Heart left ventricle (tissue), 16 donors: ENCODE measurements at regions not wholly inside any gene's neighbourhood (a gene's known extent, or its start where the extent isn't known, plus 50 kb on each side); places are given as distances from the start of the nearest gene placed in this dataset.

Source experiments
- ATAC-seq, 4 donors: fragments of 200-7000 bp; cut with Tn5 transposase; one replicate each; pipeline ENCODE4 v1.9.1; 2020 to 2022; ENCODE audit warnings: moderate library complexity in 4 of 4, mild to moderate bottlenecking in 3 of 4, moderate number of reproducible peaks in 1 of 4
- DNase-seq, 5 donors: peaks; one replicate each; pipeline ENCODE4 v3.0.0-alpha.2; 2020
- H3K27ac ChIP-seq, 12 donors: fragments of 200-600 bp; sonication (generic) in 4 of 12; one replicate each; pipeline versions ENCODE4 v1.5.0 to v1.8.0; 2016 to 2022; ENCODE audit warnings: mild to moderate bottlenecking in 2 of 12
- H3K27me3 ChIP-seq, 9 donors: fragments of 200-600 bp; sonication (generic) in 2 of 9; one replicate each; pipeline versions ENCODE4 v1.5.1 to v1.8.0; 2016 to 2022; ENCODE audit warnings: mild to moderate bottlenecking in 3 of 9
- H3K36me3 ChIP-seq, 9 donors: fragments of 200-600 bp; sonication (generic) in 2 of 9; one replicate each; pipeline versions ENCODE4 v1.5.0 to v1.8.0; 2018 to 2022; ENCODE audit warnings: mild to moderate bottlenecking in 2 of 9
- H3K4me1 ChIP-seq, 12 donors: fragments of 200-600 bp; sonication (generic) in 4 of 12; one replicate each; pipeline versions ENCODE4 v1.5.0 to v1.8.0; 2016 to 2022; ENCODE audit warnings: mild to moderate bottlenecking in 3 of 12
- H3K4me3 ChIP-seq, 12 donors: fragments of 200-600 bp; sonication (generic) in 4 of 12; one replicate each; pipeline versions ENCODE4 v1.5.0 to v1.8.0; 2017 to 2022; ENCODE audit warnings: mild to moderate bottlenecking in 9 of 12, moderate library complexity in 4 of 12
- H3K9me3 ChIP-seq, 12 donors: fragments of 200-600 bp; sonication (generic) in 4 of 12; one replicate each; pipeline versions ENCODE4 v1.5.0 to v1.8.0; 2016 to 2022; ENCODE audit warnings: mild to moderate bottlenecking in 1 of 12
- CTCF ChIP-seq, 12 donors: fragments of 200-600 bp; sonication (generic) in 4 of 12; IDR thresholded peaks; one replicate each; pipeline versions ENCODE4 v1.5.0 to v1.8.0; 2018 to 2022; ENCODE audit warnings: antibody characterized with exemption in 12 of 12, mild to moderate bottlenecking in 5 of 12
- POLR2A ChIP-seq, 2 donors: fragments of 450-650 bp; IDR thresholded peaks; one replicate each; pipeline ENCODE4 v1.6.1; 2017; ENCODE audit warnings: antibody characterized with exemption in 2 of 2, mild to moderate bottlenecking in 2 of 2, moderate library complexity in 2 of 2
- WGBS, 4 donors: extraction: QIAGEN DNeasy Blood & Tissue Kit in 2 of 4; methylation state at CpG; one replicate each; pipeline versions ENCODE4 v1.1.5 to v1.1.7; 2013 to 2018; 5-methylcytosine and 5-hydroxymethylcytosine counted together
- intact Hi-C, 10 donors: fragments of 100-400 bp; cut with DNase I; formaldehyde crosslinking; loops; one replicate each; pipeline versions ENCODE4 v1.11.1 to v1.14.2; 2022
- donor health status: ischemic (EF 13 %, LVEDD 7.1; RV severe dilation, severe dysfunction).
- donor health status: healthy with polysubstance abuse.
- donor health status: DM: no; HTN: yes; CAD: no.
- donor health status: DM: no; HTN: no; CAD: no.
- donor health status: ischemic (EF 25% LVEDD 6.9; RV normal size, moderate dysfunction).
- donor health status: ischemic (EF 25% LVEDD 5.7; RV mildly dilated, moderate dysfunction).
- donor health status: healthy.
- donor health status: DM: yes; HTN: yes; CAD: no.
- donor health status: ischemic (EF 35%, LVEDD 5.7; RV mildly dilated, moderate dysfunction).
- donor health status: nonischemic (EF 11% LVEDD 7.7; RV severe dilation, severe dysfunction).
- donor health status: DM: yes; HTN: yes; CAD: no.
- donor health status: PGD.
- donor health status: ischemic (EF 29% LVEDD 5.4; RV normal size, mild dysfunction).
- donor health status: nonischemic (EF 23%, LVEDD 6.1; RV moderate dilation, normal function).

- intact Hi-C loops = no loop called here
- no peak for DNase-seq
Observed at GRCh38 chr9:86649913-86650312, 295.7 kb upstream of the TUT7 start.

GRCh38 chr9:86648828-86649170, 294.6 kb upstream of the TUT7 start:
- DNase-seq (no peak), ATAC-seq (no peak)
- no peak for TF ChIP-seq POLR2A (IDR thresholded peaks at IDR 0.05)
- no peak for TF ChIP-seq CTCF (IDR thresholded peaks at IDR 0.05)
- Histone ChIP-seq H3K27me3 (no peaks in the 10 kb centered on the region), H3K27ac (no peak overlapping the region), H3K9me3 (no peaks in the 10 kb centered on the region), H3K4me1 (no peaks in the 10 kb centered on the region), H3K4me3 (no peak overlapping the region), H3K36me3 (no peaks in the 10 kb centered on the region)
- intact Hi-C loops = no loop called here
- WGBS, 4 donors = 89 to 94% (median 92%) methylated on average over 6 of the region's 6 CpGs

More at GRCh38 chr9:86649913-86650312, 295.7 kb upstream of the TUT7 start:
- TF ChIP-seq POLR2A (IDR thresholded peaks at IDR 0.05) = no peak
- TF ChIP-seq CTCF (IDR thresholded peaks at IDR 0.05) = no peak
- ATAC-seq = no peak
- H3K4me3 ChIP-seq = no peak overlapping the region
- H3K4me1 ChIP-seq = no peaks in the 10 kb centered on the region
- H3K36me3 ChIP-seq = no peaks in the 10 kb centered on the region
- H3K27ac ChIP-seq = no peak overlapping the region
- 90 to 95% (median 92%) methylated on average over 4 of the region's 4 CpGs for WGBS, 4 donors
- no peaks in the 10 kb centered on the region for H3K9me3 ChIP-seq
- no peaks in the 10 kb centered on the region for H3K27me3 ChIP-seq

- Histone ChIP-seq H3K4me3 (no peak overlapping the region), H3K27me3 (no peaks in the 10 kb centered on the region), H3K4me1 (no peaks in the 10 kb centered on the region), H3K27ac (no peak overlapping the region), H3K36me3 (no peaks in the 10 kb centered on the region), H3K9me3 (no peaks in the 10 kb centered on the region)
- TF ChIP-seq CTCF (IDR thresholded peaks at IDR 0.05) (no peak), POLR2A (IDR thresholded peaks at IDR 0.05) (no peak)
- WGBS, 4 donors = 96 to 97% (median 97%) methylated on average over 4 of the region's 4 CpGs
- intact Hi-C loops = no loop called here
- DNase-seq (no peak), ATAC-seq (no peak)
Observed at GRCh38 chr9:86648156-86648827, 294.1 kb upstream of the TUT7 start.

- Histone ChIP-seq H3K4me3 (no peak overlapping the region), H3K27me3 (no peaks in the 10 kb centered on the region), H3K9me3 (no peaks in the 10 kb centered on the region), H3K4me1 (no peaks in the 10 kb centered on the region), H3K36me3 (no peaks in the 10 kb centered on the region), H3K27ac (no peak overlapping the region)
- no peak for DNase-seq
- no peak for TF ChIP-seq POLR2A (IDR thresholded peaks at IDR 0.05)
- 86 to 92% (median 90%) methylated on average over 21 of the region's 21 CpGs for WGBS, 4 donors
- ATAC-seq = no peak
- intact Hi-C loops = no loop called here
Observed at GRCh38 chr9:86645303-86645702, 291.1 kb upstream of the TUT7 start.

GRCh38 chr9:86644675-86645034, 290.4 kb upstream of the TUT7 start:
- no peak for ATAC-seq
- 82 to 88% (median 87%) methylated on average over 4 of the region's 4 CpGs for WGBS, 4 donors

More at GRCh38 chr9:86644675-86645034, 290.4 kb upstream of the TUT7 start:
- Histone ChIP-seq H3K9me3 (no peaks in the 10 kb centered on the region), H3K4me1 (no peaks in the 10 kb centered on the region), H3K4me3 (no peak overlapping the region), H3K27ac (no peak overlapping the region), H3K27me3 (no peaks in the 10 kb centered on the region), H3K36me3 (no peaks in the 10 kb centered on the region)
- intact Hi-C loops = no loop called here
- TF ChIP-seq POLR2A (IDR thresholded peaks at IDR 0.05) (no peak), CTCF (IDR thresholded peaks at IDR 0.05) (no peak)
- DNase-seq = no peak
